GM18861 (cell line): ENCODE measurements at regions not wholly inside any gene's neighbourhood (a gene's known extent, or its start where the extent isn't known, plus 50 kb on each side); places are given as distances from the start of the nearest gene placed in this dataset.

ENCODE experiments used
- ATAC-seq: cut with Tn5 transposase; IDR thresholded peaks from one replicate; pipeline ENCODE4 v1.9.1; 2021; ENCODE audit not compliant: unreplicated experiment

DNA sequence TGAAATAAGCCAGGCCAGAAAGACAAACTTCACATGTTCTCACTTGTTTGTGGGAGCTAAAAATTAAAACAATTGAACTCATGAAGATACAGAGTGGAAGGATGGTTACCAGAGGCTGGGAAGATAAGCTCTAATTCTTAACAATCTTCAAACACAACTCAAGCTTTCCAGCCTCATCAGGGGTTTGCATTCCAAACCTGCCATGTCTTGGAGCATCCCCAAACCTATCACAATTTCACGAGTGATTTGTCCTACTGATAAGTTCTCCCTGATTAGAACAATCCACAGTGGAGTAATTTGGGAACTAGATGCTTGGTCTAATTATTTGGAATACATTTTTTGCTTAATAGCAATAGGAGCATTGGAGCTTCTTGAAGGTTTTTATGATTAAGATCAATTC, 418.5 kb upstream of the PKN2 start:
- no peak for ATAC-seq

DNA sequence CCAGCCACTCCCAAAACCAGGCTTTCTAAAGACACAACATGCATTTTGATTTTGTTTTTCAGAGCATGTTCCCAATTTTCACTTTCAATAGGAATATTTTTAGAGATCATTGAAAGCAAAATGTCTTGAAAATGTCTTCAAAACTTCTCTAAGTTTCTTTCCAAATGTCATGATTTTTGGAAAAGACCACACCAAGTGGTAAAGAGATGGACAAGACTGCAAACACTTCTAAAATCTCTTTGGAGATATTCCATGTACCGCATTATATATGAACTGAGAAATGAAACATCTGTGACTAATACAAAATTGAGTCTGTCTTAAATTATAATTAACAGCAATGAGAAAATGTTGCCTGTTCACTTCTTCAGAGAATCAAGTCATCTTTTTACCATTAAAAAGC, 418.0 kb upstream of the PKN2 start:
- no peak for ATAC-seq

DNA sequence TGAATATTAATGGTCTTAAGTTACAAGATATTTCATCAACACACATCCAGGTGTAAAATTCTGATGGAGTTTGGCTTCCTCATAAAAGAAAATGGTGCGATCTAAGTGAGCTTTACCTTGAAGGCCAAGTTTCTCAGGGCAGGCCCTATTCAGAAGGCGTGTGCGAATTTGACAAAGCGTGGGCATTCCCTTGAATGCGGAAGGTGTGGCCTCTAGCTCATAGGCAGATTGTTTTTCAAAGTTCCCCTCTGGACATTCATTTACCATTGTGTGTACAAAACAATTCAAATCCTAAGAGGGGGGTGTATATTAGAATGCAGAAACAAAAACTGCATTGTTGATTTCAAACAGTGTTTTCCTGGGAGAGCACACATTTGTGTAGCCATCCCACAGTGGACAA, 411.9 kb upstream of the PKN2 start:
- ATAC-seq = no peak

DNA sequence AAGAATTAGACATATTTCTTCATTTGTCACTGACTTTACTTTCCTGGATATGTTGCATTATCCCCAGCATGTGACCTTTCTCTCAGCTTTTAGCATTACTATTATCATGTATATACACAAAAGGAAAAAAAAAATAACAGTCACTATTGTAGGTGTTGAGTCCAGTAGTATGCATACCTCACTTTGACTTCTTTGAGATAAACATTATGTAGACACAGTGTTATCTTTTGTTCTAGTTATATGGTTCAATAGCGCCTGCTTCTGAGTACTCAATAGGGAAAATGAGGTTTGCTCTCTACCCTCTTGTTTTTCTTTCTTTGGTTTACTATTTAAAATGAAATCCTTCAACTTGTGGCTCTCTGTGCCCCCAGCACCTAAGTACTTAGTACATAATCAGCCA, 409.6 kb upstream of the PKN2 start:
- no peak for ATAC-seq

DNA sequence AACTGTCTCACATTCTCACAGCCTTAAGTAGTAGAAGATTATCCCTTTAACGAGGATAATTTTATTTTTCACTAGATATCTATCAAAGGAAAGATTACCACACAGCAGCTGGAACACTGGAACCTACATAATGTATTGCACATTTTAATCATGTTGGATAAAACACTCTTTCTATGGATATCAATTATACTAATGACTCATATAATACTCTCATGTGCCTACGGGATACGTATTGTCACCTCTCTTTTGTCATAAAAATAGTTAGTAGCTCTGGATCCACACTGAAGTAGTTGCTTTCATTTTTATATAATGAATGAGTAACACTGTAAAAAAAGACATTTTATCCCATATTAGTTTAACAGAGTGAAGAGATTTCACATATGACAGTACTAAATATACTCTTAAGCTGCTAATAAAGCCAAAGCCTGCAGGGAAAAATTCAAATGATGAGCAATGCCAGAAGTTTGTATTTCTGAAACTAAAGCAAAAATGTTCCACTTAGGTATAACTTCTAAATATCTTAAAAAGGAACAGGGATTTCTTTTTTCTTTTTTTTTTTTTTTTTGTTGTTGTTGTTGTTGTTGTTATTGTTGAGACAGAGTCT, 408.7 kb upstream of the PKN2 start:
- ATAC-seq = no peak

DNA sequence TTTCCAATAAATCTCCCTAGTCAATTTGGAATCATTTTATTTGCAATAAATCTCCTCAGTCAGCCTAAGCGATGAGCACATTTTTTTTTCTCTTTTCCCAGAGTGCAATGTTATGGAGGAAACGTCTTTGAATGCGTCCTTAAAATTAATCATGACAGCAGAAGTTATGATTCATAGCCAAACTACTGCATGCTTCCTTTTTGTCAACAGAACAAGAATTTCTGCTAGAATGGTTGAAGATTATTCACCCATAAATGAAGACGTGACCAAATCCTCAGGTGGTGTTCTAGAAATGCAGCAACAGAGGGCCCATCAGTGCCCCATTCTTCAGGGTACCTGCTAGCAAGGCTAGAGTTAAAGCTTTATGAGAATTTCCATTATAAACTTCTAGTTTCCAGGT, 407.9 kb upstream of the PKN2 start:
- ATAC-seq = peak; percentile 51

DNA sequence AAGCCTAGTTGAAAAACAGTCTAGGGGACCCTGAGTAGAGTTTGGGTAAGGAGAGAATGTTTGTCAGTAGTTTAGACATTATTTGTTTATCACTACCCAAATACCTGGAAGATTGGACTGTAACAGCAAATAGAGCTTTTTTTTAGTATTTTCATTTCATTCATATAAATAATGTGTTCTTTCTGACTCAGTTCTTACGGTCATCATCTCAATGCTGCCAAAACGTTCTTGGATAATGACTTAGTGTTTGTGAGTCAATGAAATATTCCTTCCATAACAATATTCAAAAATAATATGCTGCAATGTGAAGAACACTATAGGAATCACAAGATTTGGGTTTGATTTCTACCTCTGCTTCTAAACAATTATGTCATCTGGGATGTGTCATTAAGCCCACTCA, 400.0 kb upstream of the PKN2 start:
- no peak for ATAC-seq

DNA sequence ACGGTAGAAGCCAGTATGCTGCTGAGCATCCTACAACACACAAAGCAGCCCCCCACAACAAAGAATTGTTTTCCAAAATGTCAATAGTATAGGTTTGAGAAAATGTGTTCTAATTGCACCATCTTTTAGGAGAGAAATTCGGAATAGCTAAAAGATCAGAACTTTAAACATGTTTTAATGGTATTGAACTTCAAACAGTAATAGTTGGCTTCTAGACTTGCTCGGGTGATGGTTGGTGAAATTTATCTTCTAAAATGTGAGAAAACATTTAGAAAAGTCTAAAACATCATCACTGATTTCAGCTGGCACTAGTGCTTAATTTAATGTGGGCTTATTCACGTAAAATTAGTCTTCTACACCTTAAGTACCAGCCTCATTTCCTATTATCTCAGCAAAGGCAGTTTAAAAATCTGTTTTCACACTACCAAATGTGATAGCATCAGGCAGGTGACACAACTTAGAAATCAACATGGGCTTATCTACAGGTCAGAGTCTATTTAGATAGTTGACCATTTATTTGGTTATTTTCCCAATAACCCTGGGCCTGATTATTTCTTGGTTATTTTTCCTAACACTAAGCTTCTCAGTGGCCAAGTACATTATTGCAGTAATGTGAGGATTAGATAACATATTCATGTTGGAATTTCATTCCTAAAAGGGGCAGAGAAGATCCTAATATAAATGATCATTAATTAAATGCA, 399.3 kb upstream of the PKN2 start:
- ATAC-seq = no peak

DNA sequence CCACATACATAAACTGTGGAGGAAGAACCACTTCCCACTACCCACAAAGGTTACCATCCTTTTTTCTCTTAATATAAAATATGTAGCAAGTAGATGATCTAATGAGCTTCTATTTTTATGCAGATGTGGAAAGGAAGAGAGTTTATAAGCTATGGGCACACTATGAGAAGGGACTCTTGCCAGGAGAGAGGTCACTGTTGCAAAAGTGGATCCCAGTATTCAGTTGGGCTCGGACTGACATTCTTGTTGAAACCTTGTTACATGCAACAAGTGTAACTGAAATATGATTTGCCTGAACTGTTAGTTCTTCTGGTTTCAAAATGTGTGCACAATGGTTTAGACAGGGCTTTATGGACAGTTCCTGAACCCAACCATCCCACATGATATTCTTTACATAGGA, 397.4 kb upstream of the PKN2 start:
- ATAC-seq = no peak

DNA sequence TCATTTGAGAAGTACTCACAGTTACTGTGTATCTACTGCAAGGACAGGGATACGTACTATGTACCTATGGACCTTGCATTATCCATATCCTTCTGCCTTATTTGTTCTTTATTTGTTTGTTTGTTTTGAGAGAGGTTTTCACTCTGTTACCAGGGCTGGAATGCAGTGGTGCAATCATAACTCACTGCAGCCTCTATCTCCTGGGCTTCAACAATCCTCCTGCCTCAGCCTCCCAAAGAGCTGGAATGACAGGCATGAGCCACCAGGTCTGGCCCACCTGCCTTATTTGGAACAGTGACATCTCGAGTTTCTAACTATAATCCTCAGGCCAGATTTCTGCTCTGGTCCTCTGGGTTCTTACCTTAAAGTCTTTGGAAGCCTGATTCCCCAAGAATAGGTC, 395.5 kb upstream of the PKN2 start:
- ATAC-seq = no peak

DNA sequence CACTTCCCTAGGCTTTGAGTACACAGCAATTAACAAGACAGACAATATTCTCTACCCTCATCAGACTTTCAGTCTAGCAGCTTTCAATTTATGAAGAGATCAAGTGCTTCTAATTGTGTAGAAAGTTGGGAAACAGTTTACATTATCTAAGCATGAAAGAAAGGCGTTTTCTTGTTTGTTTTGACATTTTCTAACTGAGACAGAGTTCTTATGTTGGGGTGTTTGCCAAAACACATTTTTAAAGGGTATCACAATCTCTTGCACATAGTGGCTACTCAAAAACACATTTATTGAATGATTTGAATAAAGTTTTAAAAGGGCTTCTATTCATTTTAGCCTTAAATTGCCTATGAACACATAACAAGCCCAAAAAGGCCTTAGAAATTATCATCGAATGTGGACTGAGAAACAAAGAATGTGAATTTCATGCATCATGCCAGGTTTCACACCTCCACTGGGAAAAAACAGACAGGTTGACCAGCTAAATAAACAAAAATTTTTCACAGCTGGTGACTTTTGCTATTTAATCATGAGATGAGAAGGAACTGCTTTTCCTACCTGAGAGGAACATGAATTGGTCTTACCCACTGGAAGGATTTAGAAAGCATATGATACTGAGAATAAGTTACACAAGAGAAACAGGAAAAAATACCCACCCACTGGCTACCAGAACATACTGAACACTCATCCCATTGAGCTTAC, 394.5 kb upstream of the PKN2 start:
- no peak for ATAC-seq

DNA sequence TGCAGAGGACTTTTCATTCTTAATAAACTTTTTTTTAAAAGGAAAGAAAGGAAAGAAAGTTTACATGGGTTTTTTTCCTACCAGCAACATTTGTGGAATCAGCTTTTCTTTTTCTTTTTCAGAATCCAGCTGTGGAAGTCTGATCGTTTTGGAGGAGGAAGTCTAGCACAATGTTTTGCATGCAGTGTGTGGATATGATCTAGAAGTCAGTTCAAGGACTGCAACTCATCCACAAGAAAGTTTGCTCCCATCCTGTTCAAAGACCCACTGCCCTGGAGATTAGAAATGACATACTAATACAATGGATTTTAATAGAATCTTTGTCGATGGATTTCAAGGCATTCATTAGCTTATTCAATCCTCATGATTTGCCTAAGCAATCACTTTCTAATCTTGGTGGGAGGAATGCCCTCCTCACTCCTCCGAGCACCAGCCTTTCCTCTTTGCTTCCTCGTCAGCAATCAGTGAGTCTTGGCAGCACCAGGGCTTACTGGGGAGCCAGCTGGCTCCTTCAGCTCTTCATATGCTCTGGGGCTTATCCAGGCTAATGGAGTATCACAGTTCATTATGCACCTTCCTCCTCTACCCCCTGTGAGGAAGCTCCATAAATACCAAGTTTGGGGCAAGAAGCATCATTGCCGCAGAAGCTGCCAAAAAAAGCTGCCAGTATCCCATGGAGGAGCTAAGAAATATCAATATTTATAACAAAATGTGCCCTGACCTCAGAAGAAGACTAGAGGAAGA, 392.3 kb upstream of the PKN2 start:
- no peak for ATAC-seq

DNA sequence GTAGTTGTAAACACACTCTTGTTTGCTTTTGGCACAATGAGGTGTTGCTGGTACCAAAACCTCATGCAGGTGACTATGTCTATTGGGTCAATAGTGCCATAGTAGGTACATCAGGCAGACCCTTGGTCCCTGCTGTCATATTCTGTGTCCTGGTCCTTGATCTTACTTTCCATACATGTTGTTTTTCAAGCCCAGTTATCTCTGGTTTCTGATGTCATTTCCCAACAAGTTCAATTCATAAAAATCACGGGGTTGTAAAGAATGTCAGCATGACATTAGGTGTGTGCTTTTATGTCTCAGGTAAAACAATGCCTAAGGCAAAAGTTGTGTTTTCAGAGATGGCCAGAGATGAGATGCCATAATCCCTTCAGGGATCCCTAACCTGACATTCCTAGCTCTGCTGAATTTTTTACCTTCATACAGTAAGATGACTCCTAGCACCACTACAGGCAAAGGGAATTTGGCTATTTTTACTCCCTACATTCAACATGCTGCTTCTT, 390.3 kb upstream of the PKN2 start:
- ATAC-seq = no peak

DNA sequence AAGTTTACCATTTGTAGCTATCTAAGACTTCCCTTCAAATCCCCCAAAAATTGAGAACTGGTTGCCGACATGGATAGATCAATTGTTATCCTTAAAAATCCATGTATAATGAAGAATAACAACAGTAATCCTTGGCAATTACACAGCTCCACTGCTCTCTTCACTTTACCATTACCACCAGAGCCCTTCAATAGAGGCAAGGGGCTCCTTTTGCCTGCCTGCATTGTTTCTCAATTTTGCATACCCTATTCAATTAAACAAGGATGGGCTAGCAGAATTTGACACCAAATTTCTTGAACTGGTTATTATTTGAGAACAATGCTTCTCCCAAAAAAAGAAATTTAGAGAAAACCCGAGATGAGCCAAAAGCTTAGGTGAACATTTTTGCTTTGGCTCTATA, 387.8 kb upstream of the PKN2 start:
- no peak for ATAC-seq

DNA sequence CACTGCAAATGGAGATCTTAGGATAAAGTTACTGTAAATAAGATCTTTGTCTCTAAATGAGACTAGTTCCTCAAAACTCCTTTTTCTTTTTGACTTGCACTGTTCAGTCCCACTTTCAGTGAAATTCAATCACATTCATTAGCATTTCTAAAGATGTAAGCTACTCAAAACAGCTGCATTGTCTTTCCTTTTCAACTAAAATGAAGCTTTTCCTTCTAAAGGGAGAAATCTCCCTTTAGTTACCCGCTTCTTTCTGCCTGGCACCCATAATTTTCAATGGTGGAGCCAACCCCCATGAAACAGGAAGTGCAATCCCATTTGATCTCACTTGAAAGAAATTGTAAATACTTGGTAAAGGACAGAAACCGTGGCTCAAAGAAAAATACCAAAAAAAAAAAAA, 387.4 kb upstream of the PKN2 start:
- no peak for ATAC-seq

DNA sequence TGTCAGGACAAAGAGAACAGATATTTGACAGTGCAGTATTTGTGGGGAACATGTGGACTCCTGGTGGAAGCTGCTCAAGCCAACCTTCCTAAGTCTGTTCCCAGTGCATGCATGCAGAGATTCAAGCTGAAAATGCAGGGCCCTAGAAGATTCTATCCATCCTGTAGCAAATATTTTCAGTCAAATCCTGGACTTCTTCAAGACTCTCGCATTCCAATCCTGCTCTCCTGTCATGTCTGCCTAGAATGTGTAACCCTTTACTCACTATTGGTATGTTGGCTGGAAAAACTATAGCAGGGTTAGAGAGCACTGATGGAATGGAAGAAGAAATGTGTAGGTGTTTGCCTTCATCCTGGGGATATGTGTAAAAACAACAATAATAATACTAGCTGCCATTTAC, 385.6 kb upstream of the PKN2 start:
- no peak for ATAC-seq

DNA sequence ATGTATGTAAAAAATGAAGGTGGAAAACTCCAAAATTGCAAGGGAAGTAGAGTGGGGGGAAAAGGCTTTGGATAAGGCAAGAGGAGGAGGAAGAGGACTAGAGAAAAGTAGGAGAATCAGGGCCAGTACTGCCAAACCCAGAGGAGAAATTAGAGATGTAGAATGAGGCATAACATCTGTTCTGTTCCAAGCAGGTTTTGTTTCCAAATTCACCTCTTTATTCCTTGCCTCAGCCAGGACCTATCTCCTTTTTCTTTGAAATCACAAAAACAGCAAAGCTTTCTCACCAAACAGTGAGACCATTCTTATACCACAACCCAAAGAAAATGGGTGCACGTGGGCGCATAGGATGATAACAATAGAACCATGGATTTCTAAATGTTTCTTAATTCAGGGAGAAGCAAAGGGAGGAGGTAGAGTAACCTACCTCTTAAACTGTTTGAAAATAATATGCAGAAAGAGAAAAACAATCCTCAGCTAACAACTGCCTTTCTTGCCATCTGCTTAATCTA, 383.3 kb upstream of the PKN2 start:
- no peak for ATAC-seq

DNA sequence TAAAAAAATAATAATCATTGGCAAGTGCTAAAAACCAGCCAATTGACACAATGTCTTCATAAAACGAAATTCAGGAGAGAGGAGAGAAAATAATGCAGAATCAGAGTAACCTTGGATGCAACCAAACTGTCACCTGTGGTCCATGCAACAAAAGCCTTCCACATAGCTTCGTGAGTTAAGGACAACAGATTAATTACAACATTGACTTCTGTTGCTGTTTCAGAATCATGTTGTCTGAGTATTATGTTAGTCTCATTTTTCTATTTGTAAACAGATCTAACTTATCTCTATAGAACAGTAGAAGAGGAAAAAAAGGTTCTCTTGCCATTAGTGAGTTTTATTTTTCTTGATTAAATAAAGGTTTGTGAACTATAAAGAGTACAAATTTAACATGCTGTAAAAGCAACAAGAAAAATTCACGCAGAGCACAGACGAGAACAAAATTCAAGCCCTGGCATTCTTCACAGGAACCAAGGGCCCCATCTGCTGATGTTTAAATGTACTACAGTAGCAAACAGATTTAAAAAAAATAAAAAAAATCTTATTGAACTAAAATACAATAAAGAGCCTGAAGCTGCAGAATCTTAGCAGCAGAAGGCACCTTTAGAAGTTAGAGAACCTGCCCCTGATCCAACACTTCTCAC, 381.1 kb upstream of the PKN2 start:
- no peak for ATAC-seq

DNA sequence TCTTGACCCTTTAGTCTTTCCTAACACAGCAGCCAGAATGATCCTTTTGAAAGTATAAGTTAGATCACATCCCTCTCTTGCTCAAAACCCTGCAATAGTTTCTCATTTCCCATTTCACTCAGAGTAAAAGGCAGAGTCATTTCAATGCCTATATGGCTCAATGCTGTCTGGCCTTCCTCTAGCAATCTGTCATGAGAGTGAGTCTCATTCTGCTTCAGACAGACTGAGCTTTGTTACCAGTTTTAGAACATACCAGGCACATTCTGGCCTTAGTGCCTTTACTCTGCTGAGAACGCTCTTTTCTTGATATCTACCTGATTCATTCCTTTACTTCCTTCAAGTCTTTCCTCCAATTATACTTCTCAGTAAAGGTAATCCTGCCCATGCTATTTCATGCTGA, 372.8 kb upstream of the PKN2 start:
- no peak for ATAC-seq

DNA sequence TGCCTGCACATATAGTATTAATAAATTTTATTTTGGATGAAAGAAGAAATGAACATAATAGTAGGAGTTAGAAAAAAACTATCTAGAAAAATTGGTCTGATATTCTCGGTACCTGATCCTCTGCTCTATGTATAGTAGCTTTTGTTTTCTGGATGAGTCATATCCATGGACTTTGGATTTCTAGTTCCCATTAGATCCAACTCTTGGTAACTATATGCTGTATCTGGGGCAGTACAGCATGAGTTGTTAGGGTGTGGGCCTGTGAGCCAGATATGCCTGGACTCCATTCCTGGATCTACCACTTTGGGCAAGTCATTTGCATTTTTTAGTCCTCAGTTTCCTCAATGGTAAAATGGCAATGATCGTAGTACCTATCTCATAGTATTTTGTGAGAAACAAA, 372.2 kb upstream of the PKN2 start:
- ATAC-seq = no peak

DNA sequence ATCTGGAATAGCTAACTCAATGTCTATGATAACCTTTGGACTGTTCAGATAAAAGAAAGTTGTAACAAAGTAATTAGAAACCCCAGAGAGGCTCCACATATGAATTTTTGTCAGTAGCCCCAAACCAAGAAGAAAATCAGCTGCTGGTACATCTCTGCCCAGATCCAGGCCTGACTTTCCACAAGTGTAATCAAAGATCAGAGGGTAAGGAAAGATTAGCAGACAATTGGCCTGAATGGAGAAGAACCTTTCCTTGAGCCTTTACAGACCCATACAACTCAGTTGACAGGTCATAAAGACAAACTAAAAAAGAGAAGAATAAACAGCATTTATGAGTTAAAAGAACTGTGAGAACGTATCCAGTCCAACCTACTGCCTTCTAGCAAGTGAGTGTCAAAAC, 366.7 kb upstream of the PKN2 start:
- no peak for ATAC-seq
